Activated CD4-positive, CD25-positive, alpha-beta regulatory T cell (primary cell): ENCODE measurements at regions not wholly inside any gene's neighbourhood (a gene's known extent, or its start where the extent isn't known, plus 50 kb on each side); places are given as distances from the start of the nearest gene placed in this dataset.

Experiments
- DNase-seq, 4 experiments: peaks; one replicate each; lab custom pipeline; 2025; lab: John Stamatoyannopoulos, UW

- no peak for DNase-seq
Measured at GRCh38 chr17:72519598-72519936, 398.7 kb downstream of the SOX9 start.

DNA sequence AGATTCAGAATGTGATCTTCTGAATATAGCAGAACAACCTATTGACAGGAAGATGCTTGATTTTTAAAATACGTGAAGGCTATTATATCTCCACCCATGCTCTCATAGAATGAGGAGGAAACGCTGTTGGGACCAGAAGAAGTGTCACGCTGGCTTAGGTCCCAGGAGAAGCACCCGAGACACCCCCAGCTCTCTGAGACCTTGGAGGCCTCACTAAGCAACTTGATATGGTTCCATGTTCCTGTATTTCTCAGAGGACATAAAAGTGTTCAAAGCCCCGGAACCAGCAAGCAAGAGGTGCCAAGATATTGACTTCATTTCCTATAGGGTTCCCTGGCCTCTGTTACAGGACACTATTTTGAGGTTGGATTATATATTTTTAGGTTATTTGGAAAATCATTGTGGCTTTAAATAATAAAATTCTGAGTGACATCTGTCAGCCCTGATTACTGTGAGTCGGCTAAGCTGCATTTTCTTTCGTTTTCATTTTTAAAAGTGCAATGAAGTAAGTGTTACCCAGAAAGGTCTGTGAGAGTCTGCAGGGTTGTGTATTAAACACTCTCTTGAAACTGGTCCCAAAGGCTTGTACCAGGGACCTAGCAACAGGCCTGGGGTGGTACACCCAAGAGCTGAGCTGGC, 400.0 kb downstream of the SOX9 start:
- no peak for DNase-seq

- DNase-seq: no peak
Measured at GRCh38 chr17:72523491-72523890, 402.7 kb downstream of the SOX9 start.

- DNase-seq: no peak
Measured at GRCh38 chr17:72525225-72526015, 404.6 kb downstream of the SOX9 start.

GRCh38 chr17:72526769-72527168, 405.9 kb downstream of the SOX9 start:
- no peak for DNase-seq

DNA sequence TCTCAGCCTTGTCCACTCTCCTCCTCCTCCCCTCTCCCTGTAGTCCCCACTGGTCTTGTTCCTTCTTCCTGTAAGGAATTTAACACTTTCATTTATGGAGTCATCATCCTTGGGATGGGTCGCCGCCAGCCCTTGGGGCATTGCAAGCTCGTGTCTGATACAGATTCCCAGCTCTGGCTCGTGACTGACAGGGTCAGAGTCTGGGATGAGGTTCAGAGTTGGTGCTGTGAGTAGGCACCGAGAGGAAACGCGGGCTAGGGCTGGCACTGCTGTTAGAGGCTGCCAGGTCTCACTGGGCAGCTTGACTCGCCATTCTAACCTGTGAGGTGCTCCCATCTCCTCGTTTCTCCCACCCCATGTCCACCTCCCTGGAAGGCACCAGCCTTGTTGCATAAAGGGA, 407.0 kb downstream of the SOX9 start:
- DNase-seq: no peak

DNA sequence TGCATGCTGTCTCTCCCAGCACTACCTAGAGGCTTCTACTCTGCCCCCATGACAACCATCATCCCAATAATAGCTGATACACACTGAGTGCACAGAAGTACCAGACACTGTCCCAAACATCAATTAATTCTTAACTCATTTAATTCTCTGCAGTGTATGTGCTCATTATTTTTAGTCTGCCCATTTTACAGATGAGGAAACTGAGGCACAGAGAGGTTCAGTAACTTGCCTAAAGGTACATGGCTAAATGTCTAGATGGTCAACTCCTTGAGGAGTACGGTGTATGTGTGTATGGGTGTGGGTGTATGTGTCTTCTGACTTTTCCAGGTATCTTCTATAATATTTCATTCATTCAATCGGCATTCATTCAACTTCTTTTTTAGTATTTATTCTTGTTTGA, 407.9 kb downstream of the SOX9 start:
- no peak for DNase-seq

DNA sequence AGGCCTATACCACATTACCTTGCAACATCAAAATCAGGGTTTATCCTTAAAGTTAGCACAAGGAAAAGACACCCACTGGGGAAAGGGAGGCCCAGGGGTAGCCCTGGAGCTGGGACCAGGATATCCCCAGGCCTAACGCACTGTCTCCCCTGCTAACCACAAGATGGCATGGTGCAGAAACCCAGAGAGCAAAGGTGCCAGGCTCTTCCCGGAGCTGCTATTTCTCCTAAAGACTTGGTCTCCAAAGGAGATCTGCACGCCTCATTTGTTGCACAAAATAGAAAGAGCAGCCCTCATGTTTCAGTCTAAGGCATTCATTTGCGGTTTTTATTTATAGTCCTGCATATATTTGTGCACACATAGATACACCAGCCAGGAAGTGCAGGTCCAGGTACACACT, 408.6 kb downstream of the SOX9 start:
- no peak for DNase-seq

DNA sequence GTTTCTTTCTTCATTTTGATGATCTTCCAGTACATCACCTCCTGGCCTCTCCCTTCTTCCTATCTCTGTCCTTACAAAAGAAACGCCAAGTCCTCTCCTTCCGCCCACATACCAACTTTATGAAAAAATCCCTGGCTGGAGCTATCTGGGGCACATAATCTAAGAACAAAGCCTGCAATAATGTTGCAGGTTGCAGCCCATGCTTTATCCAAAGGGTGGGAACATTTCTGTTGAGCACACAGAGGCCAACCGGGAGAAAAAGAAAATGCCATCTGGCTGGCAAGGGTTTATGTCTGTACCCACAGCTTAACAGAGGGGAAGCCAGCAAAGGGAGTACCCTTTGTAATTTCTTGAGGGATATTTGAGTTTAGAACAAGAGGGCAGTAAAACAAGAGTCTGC, 409.6 kb downstream of the SOX9 start:
- no peak for DNase-seq

- no peak for DNase-seq
Measured at GRCh38 chr17:72531729-72532128, 410.9 kb downstream of the SOX9 start.

- DNase-seq: no peak
Measured at GRCh38 chr17:72534265-72534664, 413.4 kb downstream of the SOX9 start.

GRCh38 chr17:72534776-72535175, 414.0 kb downstream of the SOX9 start:
- DNase-seq: no peak

DNA sequence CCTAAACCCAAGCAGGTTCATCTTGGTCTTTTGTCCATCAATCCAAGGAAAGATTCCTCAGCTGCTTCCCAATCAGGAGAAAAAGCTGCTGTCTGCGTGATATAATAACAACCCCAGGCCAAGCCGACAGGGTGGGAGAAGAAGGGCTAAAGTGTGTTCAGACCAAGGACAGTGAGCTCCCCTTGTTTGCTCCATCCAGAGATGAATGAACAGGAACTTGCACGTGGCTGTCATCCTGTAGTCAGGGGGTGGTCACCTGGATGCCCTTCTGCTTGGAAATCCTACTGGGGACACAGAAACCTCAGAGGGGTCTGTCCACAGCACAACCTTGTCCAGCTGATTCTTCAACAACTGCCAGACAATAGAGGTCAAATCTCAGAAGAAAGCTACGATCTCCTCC, 414.5 kb downstream of the SOX9 start:
- DNase-seq: no peak

DNA sequence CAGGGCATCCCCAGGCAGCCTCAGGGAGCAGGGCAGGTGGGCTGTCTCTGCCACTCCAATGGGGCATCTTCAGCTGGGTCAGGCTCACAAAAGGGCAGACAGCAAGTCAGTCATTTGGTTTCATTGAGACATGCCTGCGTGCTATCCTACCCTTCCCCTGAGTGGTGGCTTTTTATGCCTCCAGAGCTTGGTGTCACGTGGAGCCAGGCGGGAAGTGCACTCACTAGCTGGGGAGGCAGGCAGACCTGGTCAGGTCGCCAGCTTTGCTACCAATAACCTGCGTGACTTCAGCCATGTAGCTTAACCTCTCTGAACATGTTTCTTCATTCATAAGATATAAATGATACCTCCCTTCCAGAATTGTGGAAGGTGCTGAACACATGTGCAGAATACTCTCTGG, 415.0 kb downstream of the SOX9 start:
- no peak for DNase-seq

DNA sequence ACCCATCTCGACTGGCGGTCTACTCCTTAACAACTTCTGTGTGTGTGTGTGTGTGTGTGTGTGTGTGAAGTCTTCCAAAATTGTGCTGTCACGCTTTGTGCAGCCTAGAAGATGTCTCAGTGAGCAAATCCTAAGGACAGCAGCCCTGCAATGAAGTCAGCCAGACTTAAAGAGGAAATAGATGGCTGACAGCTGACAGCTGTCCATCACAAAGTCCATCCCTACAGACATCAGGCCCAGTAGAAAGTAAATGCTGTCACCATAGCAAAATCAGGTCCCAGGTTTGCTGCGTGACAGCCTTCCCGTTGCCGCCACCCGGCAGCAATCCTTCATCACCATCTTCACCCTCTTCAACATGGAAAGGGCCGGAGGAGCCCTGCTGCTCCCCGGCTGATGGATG, 416.0 kb downstream of the SOX9 start:
- no peak for DNase-seq

DNA sequence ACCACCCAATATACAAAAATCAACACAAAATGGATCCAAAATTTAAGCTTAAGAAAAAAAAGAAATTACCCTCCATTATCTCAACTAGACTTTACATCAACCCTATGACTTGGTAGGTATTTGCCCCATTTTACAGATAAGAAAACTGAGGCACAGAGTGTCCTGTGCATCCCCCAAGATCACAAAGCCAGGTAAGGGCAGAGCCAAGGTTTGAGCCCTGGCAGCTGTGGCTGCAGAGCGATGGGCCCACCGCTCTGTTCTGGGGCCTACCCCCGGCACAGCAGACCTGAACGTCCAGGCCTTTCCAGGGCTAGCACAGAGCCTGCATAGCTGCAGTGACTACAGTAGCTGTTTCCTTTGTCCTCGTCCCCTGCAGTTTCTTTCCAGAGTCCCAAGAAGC, 417.6 kb downstream of the SOX9 start:
- no peak for DNase-seq

DNA sequence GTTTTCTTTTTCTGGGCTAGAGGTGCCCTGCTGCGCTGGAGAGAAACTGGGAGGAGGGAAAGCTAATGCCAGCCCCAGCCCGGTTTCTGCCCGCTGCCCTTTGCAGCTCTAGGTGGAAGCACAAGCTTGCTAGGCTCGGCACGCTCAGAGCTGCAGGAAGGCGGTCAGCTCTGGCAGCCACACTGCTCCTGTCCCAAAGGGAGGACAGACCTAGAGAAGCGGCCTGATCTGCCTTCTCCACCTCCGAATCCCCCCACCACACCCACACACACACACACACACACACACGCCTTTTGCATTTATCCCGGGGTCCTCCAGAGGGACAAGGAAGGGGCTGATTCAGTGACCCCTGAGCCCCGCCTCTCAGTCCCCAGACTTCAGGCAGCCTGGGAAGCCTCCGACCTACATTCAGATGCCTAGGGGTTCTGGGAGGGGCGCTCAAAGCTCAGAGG, 418.1 kb downstream of the SOX9 start:
- no peak for DNase-seq

- peak in 3 of 4 experiments; percentile 19 to 31 (median 20) for DNase-seq
Measured at GRCh38 chr17:72539981-72540897, 419.4 kb downstream of the SOX9 start.

DNA sequence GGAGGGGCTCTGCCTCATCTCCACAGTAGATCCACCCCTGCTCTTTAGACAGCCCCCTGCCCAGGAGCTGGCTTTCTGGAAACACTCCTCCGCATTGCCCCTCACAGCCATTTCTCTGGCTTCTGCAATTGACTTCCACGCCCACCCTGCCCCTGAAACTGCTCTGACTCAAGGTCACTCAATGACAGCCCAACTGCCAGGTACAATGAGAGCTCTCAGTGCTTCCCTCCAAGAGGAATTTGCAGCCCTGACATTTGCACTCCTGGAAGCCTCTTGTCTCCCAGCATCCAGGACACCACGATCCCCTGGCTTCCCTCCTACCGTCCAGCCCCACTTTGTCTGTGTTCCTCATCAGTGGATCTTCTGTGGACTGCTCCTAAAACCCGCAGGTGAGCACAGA, 421.5 kb downstream of the SOX9 start:
- no peak for DNase-seq

GRCh38 chr17:72545766-72546165, 424.9 kb downstream of the SOX9 start:
- DNase-seq: no peak

DNA sequence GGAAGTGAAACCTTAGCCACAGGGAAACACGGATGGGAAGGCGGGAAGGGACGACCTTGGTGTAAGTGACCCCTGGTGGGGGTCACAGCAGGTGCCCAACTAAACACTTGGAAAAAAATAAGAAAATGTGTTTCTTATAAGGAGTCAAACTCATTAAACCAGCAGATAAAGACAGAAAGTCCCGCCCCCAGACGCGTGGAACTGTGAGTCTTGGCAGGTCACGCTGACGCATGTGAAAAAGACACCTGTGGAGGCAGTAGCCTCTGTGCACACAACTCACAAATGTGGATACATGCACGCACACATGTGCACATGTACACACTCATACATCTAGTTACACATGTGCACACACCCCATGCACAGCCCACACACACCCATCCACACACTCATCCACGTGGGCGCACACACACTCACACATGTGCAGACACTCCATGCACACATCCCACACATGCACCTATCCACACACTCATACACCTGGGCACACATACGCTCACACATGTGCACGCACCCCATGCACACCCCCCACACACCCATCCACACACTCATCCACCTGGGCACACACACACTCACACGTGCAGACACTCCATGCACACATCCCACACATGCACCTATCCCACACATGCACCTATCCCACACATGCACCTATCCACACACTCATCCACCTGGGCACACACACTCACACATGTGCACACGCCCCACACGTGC, 432.4 kb downstream of the SOX9 start:
- no peak for DNase-seq

GRCh38 chr17:72554508-72554907, 433.7 kb downstream of the SOX9 start:
- no peak for DNase-seq
